Pulmonary artery endothelial cell (primary cell): ENCODE measurements at regions not wholly inside any gene's neighbourhood (a gene's known extent, or its start where the extent isn't known, plus 50 kb on each side); places are given as distances from the start of the nearest gene placed in this dataset.
"Not testable (repeated sequence)": the region's sequence is repeated elsewhere in the genome, so short reads cannot be mapped to it uniquely, and the experiment has no call there.

Source experiments
- DNase-seq: peaks from one replicate; pipeline ENCODE4 v3.0.0-alpha.2; 2011; ENCODE audit warnings: low read depth, low spot score

- DNase-seq = no peak
Observed at GRCh38 chr10:130261766-130262165, 125.6 kb downstream of the GLRX3 start.

GRCh38 chr10:130263289-130263688 is 127.1 kb downstream of the GLRX3 start:
- no peak for DNase-seq

GRCh38 chr10:130265542-130265941 is 129.4 kb downstream of the GLRX3 start:
- no peak for DNase-seq

GRCh38 chr10:130282492-130283218 is 146.5 kb downstream of the GLRX3 start:
- DNase-seq = no peak

GRCh38 chr10:130283219-130283545 is 147.0 kb downstream of the GLRX3 start:
- DNase-seq = no peak

- DNase-seq = not testable (repeated sequence)
Observed at GRCh38 chr10:130295761-130296160, 159.6 kb downstream of the GLRX3 start.

GRCh38 chr10:130300608-130301020 is 164.4 kb downstream of the GLRX3 start:
- DNase-seq = no peak

GRCh38 chr10:130301021-130301892 is 165.1 kb downstream of the GLRX3 start:
- DNase-seq = peak; percentile 2

- DNase-seq = no peak
Observed at GRCh38 chr10:130326954-130327353, 190.8 kb downstream of the GLRX3 start.

- DNase-seq = no peak
Observed at GRCh38 chr10:130329792-130330191, 193.6 kb downstream of the GLRX3 start.

- no peak for DNase-seq
Observed at GRCh38 chr10:130333185-130333584, 197.0 kb downstream of the GLRX3 start.

- DNase-seq = no peak
Observed at GRCh38 chr10:130335336-130335735, 199.1 kb downstream of the GLRX3 start.

- DNase-seq = no peak
Observed at GRCh38 chr10:130336617-130337304, 200.6 kb downstream of the GLRX3 start.

- no peak for DNase-seq
Observed at GRCh38 chr10:130337305-130337640, 201.1 kb downstream of the GLRX3 start.

GRCh38 chr10:130337696-130338635 is 201.8 kb downstream of the GLRX3 start:
- DNase-seq = no peak

- no peak for DNase-seq
Observed at GRCh38 chr10:130338636-130339024, 202.4 kb downstream of the GLRX3 start.

GRCh38 chr10:130339091-130339490 is 202.9 kb downstream of the GLRX3 start:
- DNase-seq = no peak

- no peak for DNase-seq
Observed at GRCh38 chr10:130339911-130340310, 203.7 kb downstream of the GLRX3 start.

GRCh38 chr10:130340816-130341215 is 204.6 kb downstream of the GLRX3 start:
- no peak for DNase-seq

- no peak for DNase-seq
Observed at GRCh38 chr10:130341356-130341755, 205.2 kb downstream of the GLRX3 start.

GRCh38 chr10:130345728-130346127 is 209.5 kb downstream of the GLRX3 start:
- no peak for DNase-seq
